GM19035 (cell line): ENCODE measurements at regions not wholly inside any gene's neighbourhood (a gene's known extent, or its start where the extent isn't known, plus 50 kb on each side); places are given as distances from the start of the nearest gene placed in this dataset.
"Not testable (repeated sequence)": the region's sequence is repeated elsewhere in the genome, so short reads cannot be mapped to it uniquely, and the experiment has no call there.

Experiments
- ATAC-seq: cut with Tn5 transposase; IDR thresholded peaks from one replicate; pipeline ENCODE4 v1.9.1; 2021; ENCODE audit not compliant: unreplicated experiment

DNA sequence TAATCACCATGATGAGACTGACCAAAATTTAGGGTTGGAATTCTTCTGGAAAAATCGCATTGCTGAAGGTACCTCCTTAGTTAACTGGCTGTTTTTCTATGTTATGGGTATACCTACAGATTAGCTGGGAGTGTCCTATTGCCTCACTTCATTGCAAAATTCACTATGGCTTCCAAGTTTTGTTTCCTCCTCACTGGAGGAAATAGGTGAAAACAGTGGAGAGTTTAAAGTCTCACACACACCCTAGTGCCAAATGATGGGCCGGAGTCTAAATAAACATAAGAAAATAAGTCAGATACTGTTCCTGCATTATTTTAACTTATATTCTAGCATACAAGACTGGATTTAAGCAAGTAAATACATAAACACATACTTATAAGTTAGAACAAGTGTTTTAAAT lies 98.2 kb downstream of the AHR start:
- no peak for ATAC-seq

DNA sequence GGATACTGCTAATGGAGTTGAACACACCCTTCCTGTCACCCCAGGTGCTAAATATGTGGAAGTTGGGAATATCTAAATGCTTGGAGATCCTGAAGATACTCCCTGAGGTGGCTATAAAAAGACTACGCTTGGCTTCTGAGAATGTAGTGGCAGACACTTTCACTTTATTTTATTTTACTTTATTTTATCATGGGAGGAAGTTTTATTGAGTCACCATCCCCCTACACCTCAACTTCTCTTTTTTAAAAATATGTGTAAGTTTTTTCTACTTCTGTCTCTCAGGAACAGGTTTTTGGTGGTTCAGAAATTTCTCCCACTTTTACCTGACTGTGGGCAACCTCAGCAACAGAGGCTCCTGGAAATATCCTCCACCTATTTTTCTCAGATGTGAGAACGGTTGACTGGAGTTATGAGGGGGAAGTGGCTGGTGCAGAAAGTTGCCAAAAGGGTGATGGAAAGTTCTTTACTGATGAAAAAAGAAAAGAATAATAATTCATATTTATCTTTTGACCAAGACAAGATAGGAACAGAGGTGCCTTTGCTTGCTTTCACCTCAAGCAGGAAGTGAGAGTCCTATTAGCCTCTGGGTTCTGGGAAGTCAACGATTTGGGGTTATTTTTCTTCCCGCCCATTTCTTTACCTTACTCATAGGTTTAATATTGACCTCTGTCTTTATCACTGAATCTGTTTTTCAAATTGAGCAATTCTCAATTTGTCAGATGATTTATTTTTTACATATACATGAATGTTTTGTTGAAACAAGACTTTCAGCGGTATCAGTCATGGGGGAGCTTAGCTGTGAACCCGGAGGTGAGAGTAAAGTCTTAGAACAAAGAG lies 103.6 kb downstream of the AHR start:
- peak; percentile 73 for ATAC-seq

DNA sequence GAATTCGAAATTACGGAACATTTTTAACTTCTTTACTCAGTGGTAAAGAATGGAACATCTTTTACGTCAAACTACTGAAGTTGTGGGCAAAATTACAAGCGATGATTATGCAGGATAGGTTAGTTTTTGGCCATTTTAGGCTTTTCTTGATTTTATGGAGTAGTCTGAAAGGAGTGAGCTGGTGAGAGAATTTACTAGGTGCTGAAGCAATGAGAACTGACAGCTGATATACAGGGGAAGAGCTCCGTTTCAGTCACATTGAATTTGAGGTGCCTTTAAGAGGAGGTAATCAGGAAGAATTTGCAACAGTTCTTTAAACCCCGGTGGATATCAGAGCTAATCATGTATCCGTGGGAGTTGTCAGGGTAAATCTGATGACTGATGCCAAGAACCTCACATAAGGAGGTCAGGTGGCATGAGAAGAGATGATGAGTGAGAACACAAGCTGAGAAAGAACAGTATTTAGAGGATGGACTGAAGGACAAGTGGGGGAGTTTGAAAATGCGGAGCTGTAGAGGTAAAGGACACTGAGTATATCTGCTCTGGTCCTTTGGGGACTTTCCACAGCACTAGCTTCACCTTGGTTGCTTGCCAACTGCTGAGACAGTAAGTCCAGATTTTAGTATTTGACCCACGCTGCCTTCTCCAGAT lies 104.3 kb downstream of the AHR start:
- ATAC-seq, result peak; percentile 80

DNA sequence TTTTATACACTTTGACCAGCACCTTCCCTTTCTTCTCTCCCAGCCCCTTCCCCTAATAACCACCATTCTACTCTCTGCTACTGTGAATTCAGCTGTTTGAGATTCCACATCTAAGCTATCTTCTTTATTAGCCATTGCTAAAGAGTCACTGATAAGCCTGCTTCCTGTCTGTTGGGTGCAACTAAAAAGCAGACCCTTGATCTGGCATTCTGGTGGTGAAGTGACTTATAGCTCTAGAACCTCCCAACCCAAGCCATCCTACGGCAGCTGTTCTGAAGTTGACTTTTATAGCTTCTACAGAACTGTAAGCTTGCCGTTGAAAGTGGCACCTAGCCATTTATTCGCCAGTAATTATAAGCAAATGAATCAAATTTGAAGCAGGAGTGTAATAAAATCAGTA lies 105.6 kb downstream of the AHR start:
- no peak for ATAC-seq

DNA sequence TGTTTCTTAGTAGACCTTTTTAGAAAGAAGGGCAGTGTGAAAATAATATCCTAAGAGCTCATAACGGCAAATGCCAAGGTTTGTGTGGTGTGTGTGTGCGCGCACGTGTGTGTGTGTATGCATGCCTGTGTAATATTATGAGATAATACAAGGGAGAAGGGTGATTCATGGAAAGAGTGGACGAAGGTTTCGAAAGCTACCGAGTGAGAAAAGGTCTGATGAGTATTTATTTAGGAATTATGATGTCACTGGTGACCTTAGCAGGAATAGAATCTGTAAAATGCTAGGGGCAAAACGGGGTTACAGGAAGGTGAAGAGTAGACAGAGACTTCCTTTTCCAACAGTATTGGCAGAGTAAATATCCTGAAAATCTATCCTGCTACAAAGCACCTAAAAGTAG lies 107.3 kb downstream of the AHR start:
- ATAC-seq, result no peak

DNA sequence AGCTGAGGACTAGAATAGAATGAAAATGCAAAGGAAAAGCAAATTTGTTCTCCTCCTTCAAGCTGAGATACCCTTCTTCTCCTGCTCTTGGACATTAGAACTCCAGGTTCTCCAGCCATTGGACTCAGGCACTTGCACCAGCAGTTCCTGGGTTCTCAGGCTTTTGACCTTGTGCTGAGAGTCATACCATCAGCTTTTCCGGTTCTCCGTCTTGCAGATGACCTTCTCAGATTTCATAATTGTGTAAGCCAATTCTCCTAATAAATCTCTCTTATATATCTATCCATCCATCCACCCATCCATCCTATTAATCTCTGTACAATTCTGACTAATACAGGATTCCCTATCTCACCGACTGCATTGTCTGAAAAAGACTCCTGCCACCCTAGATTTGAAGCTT lies 108.3 kb downstream of the AHR start:
- no peak for ATAC-seq

DNA sequence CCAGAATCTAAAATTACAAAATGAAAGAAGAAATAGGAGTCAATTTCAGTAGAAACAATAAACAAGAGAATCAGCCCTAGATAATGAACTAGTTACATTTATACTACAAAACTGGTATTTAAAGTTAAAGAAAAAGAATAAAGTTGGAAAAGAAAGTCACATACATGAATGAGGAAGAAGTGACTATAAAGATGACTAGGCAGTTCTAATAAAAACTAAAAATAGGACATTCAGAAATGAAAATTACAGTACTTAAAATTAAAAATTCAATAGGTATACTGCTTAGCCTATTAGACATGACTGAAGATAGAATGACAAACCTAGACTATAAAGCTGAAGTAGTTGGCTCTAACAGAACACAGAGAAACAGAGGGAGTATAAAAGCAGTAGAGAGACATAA lies 108.8 kb downstream of the AHR start:
- no peak for ATAC-seq

DNA sequence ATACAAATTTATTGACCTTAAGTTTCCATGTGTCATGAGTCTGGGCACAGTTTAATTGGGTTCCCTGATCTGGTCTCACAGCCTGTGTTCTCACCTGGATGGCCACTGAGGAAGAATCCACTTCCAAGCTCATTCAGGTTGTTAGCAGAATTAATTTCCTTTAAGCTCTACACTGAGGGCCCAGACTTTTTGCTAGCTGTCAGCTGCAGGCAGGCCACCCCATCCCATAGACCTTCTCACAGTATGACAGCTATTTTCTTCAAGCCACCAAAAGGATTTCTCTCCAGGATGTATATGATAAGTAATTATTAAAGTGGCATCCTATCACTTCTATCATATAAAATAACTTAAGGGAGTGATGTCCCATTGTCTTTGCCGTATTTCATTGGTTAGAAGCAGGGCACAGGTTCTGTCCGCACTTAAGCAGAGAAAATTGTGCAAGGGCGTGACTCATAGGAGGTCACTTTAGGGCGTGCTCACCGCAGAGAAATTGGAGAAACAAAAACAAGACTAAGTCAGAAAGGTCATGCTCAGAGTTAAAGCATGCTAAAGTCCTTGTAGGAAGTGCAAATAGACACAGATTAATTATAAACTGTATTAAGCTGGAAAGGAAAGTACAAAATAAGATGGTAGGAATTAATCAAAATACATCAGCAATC lies 109.9 kb downstream of the AHR start:
- ATAC-seq, result no peak

DNA sequence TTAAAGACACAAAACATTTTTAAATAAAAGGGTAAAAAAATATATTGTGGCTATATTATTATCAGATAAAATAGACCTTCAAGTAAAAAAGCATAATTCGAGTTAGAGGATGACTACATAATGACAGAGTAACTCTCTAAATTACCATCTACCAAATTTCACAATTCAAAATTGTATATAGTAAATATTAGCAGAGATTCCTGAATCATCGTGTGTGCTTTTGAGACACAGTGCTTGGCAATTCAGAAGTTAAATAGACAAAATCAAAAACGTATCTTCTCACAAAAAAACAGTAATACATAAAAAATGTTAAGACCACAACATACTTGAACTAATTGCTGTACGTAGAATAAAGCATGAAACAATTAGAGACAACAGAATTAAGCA lies 110.4 kb downstream of the AHR start:
- no peak for ATAC-seq

DNA sequence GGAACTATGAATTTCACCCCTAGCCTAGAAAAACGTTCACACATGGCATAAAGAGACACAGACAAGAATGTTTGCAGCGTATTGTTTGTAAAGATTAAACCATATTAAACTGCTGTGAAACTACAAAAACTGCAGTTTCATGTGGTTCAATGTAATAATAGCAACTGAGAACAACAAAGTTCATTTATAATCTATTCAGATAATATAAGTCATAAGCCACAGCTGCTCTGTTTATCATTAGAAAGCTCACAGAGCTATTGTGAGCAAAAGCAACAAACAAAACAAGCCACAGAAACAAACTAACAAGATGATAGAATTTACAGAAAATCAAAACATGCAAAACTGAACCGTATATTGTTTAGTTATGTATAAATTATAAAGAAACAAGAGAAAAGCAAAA lies 113.5 kb downstream of the AHR start:
- ATAC-seq, result peak; percentile 79

DNA sequence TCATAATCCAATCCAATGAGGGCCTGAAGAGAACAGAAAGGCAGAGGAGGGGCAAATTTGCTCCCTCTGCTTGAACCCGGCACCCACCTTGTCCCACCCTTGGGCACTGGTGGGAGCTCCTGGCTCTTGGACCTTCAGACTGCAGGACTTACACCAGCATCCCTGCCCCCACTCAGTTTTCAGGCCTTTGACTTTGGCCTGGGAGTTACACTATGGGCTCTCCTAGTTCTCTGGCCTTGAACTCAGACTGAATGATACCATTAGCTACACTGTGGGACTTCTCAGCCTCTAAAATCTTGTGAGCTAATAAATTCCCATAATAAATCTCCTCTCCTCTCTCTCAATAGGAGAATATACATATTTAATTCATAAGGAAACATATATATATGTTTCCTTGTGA lies 114.4 kb downstream of the AHR start:
- no peak for ATAC-seq

DNA sequence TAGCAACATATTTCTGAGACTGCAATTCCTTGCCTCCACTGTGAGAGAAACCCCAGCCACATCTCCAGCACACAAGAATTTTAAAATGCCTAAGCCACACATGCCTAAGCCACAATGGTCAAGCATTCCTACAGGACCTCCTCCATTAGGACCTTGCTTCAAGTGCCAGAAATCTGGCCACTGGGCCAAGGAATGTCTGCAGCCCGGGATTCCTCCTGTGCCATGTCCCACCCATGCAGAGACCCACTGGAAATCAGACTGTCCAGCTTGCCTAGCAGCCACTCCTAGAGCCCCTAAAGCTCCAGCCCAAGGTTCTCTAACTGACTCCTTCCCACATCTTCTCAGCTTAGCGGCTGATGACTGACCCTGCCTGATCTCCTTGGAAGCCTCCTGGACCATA lies 117.5 kb downstream of the AHR start:
- no peak for ATAC-seq

DNA sequence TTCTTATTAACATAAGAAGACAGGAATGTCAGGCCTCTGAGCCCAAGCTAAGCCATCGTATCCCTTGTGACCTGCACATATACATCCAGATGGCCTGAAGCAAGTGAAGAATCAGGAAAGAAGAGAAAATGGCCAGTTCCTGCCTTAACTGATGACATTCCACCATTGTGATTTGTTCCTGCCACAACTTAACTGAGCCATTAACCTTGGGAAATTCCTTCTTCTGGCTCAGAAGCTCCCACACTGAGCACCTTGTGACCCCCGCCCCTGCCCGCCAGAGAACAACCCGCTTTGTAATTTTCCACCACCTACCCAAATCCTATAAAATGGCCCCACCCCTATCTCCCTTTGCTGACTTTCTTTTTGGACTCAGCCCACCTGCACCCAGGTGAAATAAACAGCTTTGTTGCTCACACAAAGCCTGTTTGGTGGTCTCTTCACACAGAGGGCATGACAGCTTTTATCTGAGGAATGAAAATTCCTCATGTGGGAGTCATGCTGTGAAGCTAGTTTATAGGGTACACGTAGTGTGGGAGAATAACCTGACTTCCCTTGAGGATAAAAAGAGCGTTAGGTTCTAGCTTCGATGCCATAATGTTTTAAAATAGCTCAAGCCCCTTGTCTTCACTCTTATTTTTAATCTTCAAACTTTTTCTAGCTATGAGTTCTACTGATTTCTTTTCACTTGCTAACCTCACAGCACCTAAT lies 122.0 kb downstream of the AHR start:
- not testable (repeated sequence) for ATAC-seq

DNA sequence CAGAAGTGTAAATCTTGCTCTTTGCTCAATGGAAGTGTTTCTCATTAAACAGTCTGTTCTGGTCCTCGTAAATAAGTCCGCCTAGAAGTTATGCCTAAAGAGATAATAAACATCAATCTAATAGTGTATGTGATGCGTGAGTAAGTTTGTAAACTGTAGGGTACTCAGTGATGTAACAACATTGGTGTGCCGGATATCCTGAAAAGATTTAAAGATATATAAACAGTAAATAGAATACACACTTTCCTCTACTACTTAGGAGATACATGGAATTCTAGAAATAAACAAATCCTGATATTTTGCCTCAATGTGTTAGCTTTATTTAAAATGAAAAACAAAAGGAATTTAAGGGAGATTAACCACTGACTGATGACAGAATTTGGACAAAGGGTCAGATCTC lies 123.5 kb downstream of the AHR start:
- ATAC-seq, result no peak

DNA sequence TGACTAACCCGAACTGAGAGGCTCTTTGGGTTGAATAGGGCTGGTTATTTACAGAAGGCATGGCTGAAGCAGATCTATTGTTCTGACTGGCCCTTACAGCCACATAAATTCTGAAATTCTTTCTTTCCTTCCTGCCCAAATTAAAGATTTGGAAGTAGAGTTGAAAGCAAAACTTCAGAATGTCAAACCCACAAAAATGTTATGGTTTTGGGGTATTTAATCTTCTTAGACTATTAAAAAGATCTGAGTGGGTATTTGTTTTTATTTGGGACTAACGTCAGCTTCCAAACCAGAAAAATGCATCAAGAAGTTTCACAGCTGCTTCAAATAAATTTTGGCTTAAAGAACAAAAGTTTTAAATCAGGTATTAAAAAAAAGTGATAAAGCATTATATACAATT lies 124.5 kb downstream of the AHR start:
- no peak for ATAC-seq

DNA sequence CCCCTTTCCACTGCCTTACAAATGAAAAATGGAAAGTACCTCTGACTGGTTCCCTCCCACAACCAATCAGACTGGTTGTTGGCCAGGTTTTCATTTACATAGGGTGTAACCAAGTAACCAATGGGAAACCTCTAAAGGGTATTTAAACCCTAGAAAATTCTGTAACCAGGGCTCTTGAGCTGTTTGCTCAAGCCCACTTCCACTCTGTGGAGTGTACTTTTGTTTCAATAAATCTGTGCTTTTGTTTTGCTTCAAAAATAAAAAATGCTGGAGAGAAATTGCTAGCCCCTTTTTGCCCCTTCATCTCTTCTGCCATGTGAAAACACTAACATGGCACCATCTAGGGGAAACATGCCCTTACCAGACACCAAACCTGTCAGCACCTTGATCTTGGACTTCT lies 129.5 kb downstream of the AHR start:
- no peak for ATAC-seq

DNA sequence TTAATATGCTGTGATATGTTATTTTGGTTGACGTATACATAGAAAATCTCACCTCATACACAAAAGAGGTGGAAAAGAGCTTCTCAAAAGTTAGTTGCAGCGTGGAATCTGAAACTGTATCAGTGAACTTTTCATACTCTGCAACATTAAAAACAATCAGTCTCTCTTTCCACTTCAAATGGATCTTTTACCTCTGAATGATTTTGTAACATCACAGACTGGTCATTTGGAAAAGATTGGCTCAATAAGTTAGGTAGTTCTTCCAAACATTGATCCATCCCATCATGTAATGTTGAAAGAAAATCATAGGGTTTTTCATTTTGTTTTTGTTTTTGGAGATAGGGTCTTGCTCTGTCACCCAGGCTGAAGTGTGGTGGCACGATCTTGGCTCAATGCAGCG lies 131.1 kb downstream of the AHR start:
- ATAC-seq, result no peak

DNA sequence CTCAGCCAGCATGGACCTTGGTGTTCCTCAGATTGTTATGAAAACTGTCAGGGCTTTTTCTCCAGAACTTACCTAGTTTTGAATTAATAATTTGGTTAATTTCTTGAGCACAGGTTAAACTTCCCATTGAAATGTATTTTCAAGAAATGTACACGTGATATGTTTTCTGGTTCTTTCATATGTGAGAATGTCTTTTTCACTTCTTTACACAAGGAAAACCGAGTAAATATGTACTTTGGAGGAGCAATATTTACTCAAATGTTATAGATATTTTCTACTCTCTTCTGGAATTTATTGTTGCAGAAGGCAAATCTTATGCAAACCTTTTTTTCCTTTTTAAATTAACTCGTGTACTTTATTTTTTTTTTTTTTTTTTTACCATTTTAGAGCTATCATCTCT lies 134.3 kb downstream of the AHR start:
- no peak for ATAC-seq

DNA sequence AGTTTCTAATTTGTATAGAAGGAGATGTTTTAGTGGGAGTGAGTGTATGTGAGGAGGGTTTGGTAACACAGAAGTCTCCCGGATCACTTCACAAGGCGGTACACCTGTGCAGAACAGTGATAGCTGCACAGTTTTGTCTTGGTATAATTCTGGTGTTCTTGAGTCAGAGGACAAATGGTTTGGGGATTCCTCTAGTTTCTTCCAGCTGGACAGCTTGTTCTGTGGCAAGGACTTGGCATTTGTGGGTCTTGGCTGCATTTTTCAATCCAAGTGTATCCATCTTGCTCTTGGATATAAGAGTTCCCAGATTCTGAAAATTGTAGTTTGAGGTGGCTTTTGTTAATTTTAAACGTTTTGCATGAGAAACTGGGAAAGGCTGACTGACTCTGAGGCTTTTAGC lies 135.7 kb downstream of the AHR start:
- no peak for ATAC-seq

DNA sequence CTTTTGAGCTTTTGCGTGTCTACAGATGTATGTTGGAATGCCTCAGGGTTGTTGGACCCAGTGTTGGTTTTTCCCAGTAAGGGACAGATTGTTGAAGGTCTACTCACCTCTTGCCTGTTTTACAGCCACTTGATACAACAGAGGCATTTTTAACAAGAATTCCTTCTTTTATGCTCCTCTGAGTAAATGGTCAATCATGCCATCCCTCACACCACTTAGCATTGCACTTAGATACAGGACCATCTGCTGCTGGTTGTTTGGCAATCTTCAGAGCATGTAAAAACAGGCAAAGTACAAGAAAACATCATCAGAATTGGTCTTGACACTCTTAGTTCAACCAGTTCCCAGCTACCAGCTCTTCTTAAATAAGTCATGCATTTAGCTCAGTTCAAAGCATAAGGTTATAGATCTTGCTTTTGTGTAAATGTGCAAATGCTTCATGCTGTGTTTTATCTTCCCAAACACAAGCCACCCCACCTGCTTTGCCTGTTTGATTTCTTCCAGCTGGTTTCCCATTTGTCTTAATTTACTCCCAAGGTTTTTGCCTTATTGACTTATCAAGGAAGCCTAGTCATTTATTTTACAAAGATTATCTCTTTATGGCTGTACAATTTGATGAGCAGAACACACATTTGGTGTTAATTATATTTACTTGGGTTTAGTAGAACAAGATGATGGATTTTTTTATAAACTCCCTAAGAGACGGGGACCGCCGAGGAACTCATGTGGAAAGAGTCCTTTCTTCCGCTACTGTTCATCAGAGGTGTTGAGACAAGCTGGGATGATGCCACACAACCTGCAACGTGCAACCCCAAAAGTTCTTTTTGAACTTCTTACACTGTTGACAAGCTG lies 136.6 kb downstream of the AHR start:
- ATAC-seq, result no peak

DNA sequence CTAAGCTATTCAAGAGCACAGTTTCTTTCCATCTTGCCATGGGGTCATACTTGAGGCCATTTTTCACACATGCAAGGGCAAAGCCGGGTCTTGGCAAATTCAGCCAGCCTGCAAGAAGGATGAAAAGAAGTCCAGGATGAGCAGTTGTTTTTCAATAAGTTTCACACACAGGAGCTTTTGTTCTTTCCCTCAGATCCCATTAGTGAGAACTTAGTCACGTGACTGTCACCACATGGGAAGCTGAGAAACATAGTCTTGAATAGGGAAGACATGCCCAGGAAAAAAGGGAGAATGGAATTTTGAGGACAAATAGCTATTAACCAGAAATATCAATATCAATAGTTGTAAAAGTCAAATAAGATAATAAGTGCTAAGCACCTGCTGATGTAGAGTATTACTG lies 137.7 kb downstream of the AHR start:
- no peak for ATAC-seq
